K562 (cell line): ENCODE measurements at regions not wholly inside any gene's neighbourhood (a gene's known extent, or its start where the extent isn't known, plus 50 kb on each side); places are given as distances from the start of the nearest gene placed in this dataset.
A peak's percentile ranks its signal among the peaks of the same experiment; 100 is the strongest.

Experiments
- CREB5 ChIP-seq: fragments of 250-450 bp; sonication (Bioruptor Pico); IDR thresholded peaks from 2 replicates; pipeline ENCODE4 v1.5.0; 2020; ENCODE audit warnings: mild to moderate bottlenecking
- E2F1 ChIP-seq: sonication (generic); formaldehyde crosslinking; IDR thresholded peaks from 2 replicates; pipeline ENCODE4 v1.8.1; 2023; ENCODE audit warnings: mild to moderate bottlenecking, missing genetic modification reagents, moderate library complexity
- EP300 ChIP-seq: IDR thresholded peaks from 2 replicates; pipeline ENCODE4 v1.6.1; 2012; ENCODE audit warnings: low read length, improper control_type of control experiment
- MGA ChIP-seq: fragments of 450-650 bp; IDR thresholded peaks from 2 replicates; pipeline ENCODE4 v1.6.1; 2016; ENCODE audit warnings: mild to moderate bottlenecking, moderate library complexity
- NRF1 ChIP-seq, 2 experiments: fragments of 450-650 bp; IDR thresholded peaks in 1 of 2; conservative IDR thresholded peaks in 1 of 2; 2 replicates each; pipeline ENCODE4 v1.6.1; 2014; ENCODE audit warnings: mild to moderate bottlenecking in 2 of 2
- ZKSCAN8 ChIP-seq: fragments of 200-800 bp; sonication (Bioruptor generic); IDR thresholded peaks from 2 replicates; pipeline ENCODE4 v1.6.1; 2016; ENCODE audit warnings: missing genetic modification characterization, missing compliant biosample characterization
- ZMIZ1 ChIP-seq, 2 experiments: fragments of 150-350 bp in 1 of 2; IDR thresholded peaks; 2 replicates each; pipeline ENCODE4 v1.6.1; 2012 to 2016; ENCODE audit warnings: low read depth in 2 of 2, low read length in 2 of 2, mild to moderate bottlenecking in 1 of 2, moderate library complexity in 1 of 2

GRCh38 chr6:15769511-15770018, 106.7 kb upstream of the DTNBP1 start (continued):
- TF ChIP-seq MGA = peak; percentile 66
- TF ChIP-seq ZMIZ1 (IDR thresholded peaks at IDR 0.05; ENCODE audit: low read depth in 2 of 2, low read length in 2 of 2) = no peak
- TF ChIP-seq NRF1 (conservative IDR thresholded peaks at IDR 0.05 in 1 of 2, IDR thresholded peaks at IDR 0.05 in 1 of 2) = no peak
- TF ChIP-seq CREB5 (CRISPR knock-in tag) = no peak
- TF ChIP-seq E2F1 (CRISPR knock-in tag) = no peak
- no peak; the same call in 1 of the 2 replicates for TF ChIP-seq ZKSCAN8
- no peak for TF ChIP-seq EP300
